HG03064 (cell line): ENCODE measurements at regions not wholly inside any gene's neighbourhood (a gene's known extent, or its start where the extent isn't known, plus 50 kb on each side); places are given as distances from the start of the nearest gene placed in this dataset.

Experiments used
- ATAC-seq: cut with Tn5 transposase; IDR thresholded peaks from one replicate; pipeline ENCODE4 v1.9.1; 2021; ENCODE audit warnings: low read depth; ENCODE audit not compliant: unreplicated experiment

DNA sequence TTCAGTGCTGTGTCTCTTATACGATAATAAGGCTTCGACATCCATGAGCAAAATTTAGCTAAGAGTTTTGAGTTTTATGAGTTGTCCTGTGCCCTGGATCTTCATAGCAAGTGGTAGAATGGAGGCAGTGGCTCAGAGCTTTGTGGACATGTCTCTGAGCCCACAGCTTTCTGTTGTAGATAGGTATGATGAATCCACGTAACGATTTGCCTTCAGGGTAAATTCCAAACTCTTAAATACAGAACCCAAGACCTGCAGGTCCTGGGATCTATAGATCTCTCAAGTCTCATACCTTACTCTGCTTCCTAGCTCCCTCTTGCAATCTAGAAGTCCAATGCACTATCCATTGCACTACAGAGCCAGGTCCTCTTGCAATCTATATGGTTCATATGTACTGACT lies 59.5 kb upstream of the TLE4 start:
- no peak for ATAC-seq
